SK-N-SH (cell line): ENCODE measurements at regions not wholly inside any gene's neighbourhood (a gene's known extent, or its start where the extent isn't known, plus 50 kb on each side); places are given as distances from the start of the nearest gene placed in this dataset.

Experiments
- CTCF ChIA-PET: fragments of 300-600, 350-600 bp; formaldehyde crosslinking; extraction: SDS; loops from one replicate; lab custom pipeline; 2021; lab: Yijun Ruan, JAX
- POLR2A ChIA-PET: fragments of 350-600 bp; sonication (Branson Sonifier 250); formaldehyde crosslinking; extraction: SDS; loops from one replicate; lab custom pipeline; 2020; ENCODE audit warnings: antibody characterized with exemption, inconsistent platforms; lab: Yijun Ruan, JAX
- DNase-seq: peaks from one replicate; pipeline ENCODE4 v3.0.0; 2012
- H2AFZ ChIP-seq: fragments of 200-600 bp; sonication (generic); 2 replicates; pipeline ENCODE4 v1.8.1; 2016; ENCODE audit warnings: antibody characterized with exemption, mild to moderate bottlenecking, low read depth
- H3F3A ChIP-seq: fragments of 200-600 bp; sonication (generic); replicated peaks from 2 replicates; pipeline ENCODE3; 2016; ENCODE audit warnings: antibody characterized with exemption, mild to moderate bottlenecking; ENCODE audit not compliant: insufficient read depth
- H3K27ac ChIP-seq, 2 experiments: fragments of 200-500 bp in 1 of 2; fragments of 200-600 bp in 1 of 2; sonication (Bioruptor generic) in 1 of 2; sonication (generic), shearing (Covaris generic) in 1 of 2; 2 replicates each; pipeline versions ENCODE4 v1.5.1 to v1.6.1; 2014 to 2016; ENCODE audit warnings: low read depth in 2 of 2, inconsistent platforms in 1 of 2, low read length in 1 of 2, mild to moderate bottlenecking in 1 of 2, mixed read lengths in 1 of 2
- H3K27me3 ChIP-seq: fragments of 200-600 bp; sonication (generic), shearing (Covaris generic); 2 replicates; pipeline ENCODE4 v1.6.1; 2016; ENCODE audit warnings: mixed run types; ENCODE audit not compliant: insufficient read depth
- H3K36me3 ChIP-seq, 2 experiments: fragments of 200-500 bp in 1 of 2; fragments of 200-600 bp in 1 of 2; sonication (Bioruptor generic) in 1 of 2; sonication (generic) in 1 of 2; replicated peaks in 1 of 2; 2 replicates each; pipeline versions ENCODE3 to v1.5.1; 2014 to 2016; ENCODE audit warnings: low read length in 1 of 2, mild to moderate bottlenecking in 1 of 2; ENCODE audit not compliant: insufficient read depth in 2 of 2, control insufficient read depth in 1 of 2
- H3K4me1 ChIP-seq, 2 experiments: fragments of 200-500 bp in 1 of 2; fragments of 200-600 bp in 1 of 2; sonication (Bioruptor generic) in 1 of 2; sonication (generic), shearing (Covaris generic) in 1 of 2; 2 replicates each; pipeline versions ENCODE4 v1.5.1 to v1.6.1; 2014 to 2016; ENCODE audit warnings: low read depth in 1 of 2, low read length in 1 of 2, mixed run types in 1 of 2; ENCODE audit not compliant: insufficient read depth in 2 of 2, control insufficient read depth in 1 of 2
- H3K4me2 ChIP-seq: fragments of 200-600 bp; sonication (generic), shearing (Covaris generic); 2 replicates; pipeline ENCODE4 v1.6.1; 2017; ENCODE audit warnings: mixed run types
- H3K4me3 ChIP-seq, 2 experiments: fragments of 200-500 bp in 1 of 2; fragments of 200-600 bp in 1 of 2; sonication (Bioruptor generic) in 1 of 2; sonication (generic), shearing (Covaris generic) in 1 of 2; 2 replicates each; pipeline versions ENCODE4 v1.5.1 to v1.8.1; 2014 to 2016; ENCODE audit warnings: low read depth in 2 of 2, inconsistent platforms in 1 of 2, low read length in 1 of 2, mild to moderate bottlenecking in 1 of 2, mixed read lengths in 1 of 2, moderate library complexity in 1 of 2
- H3K79me2 ChIP-seq: fragments of 200-600 bp; sonication (generic); 2 replicates; pipeline ENCODE4 v1.8.1; 2017; ENCODE audit warnings: mild to moderate bottlenecking; ENCODE audit not compliant: insufficient read depth
- H3K9ac ChIP-seq: fragments of 200-600 bp; sonication (generic); 2 replicates; pipeline ENCODE4 v1.6.1; 2017; ENCODE audit warnings: mixed run types
- H3K9me2 ChIP-seq: fragments of 200-600 bp; sonication (generic); 2 replicates; pipeline ENCODE4 v1.6.1; 2017; ENCODE audit warnings: mixed run types
- H3K9me3 ChIP-seq: fragments of 200-600 bp; sonication (generic); 2 replicates; pipeline ENCODE4 v1.6.1; 2017; ENCODE audit warnings: mixed run types, mild to moderate bottlenecking, moderate library complexity
- H4K20me1 ChIP-seq: fragments of 200-600 bp; sonication (generic); 2 replicates; pipeline ENCODE4 v1.6.1; 2017; ENCODE audit warnings: mild to moderate bottlenecking, mixed run types; ENCODE audit not compliant: insufficient read depth
- CTCF ChIP-seq: fragments of 200-600 bp; sonication (generic); IDR thresholded peaks from 2 replicates; pipeline ENCODE4 v1.6.1; 2017; ENCODE audit warnings: antibody characterized with exemption, mild to moderate bottlenecking, moderate library complexity
- ELF1 ChIP-seq: IDR thresholded peaks from 2 replicates; pipeline ENCODE4 v1.4.0; 2012
- EP300 ChIP-seq, 2 experiments: IDR thresholded peaks; 2 replicates each; pipeline versions ENCODE4 v1.4.0 to v1.6.1; 2012; ENCODE audit warnings: borderline replicate concordance in 1 of 2, low read depth in 1 of 2, low read length in 1 of 2
- FOXJ3 ChIP-seq: sonication (generic); formaldehyde crosslinking; IDR thresholded peaks from 2 replicates; pipeline ENCODE4 v1.5.1; 2020; ENCODE audit warnings: mild to moderate bottlenecking, missing genetic modification reagents
- GATA2 ChIP-seq: sonication (generic); formaldehyde crosslinking; IDR thresholded peaks from 2 replicates; pipeline ENCODE4 v1.5.0; 2020; ENCODE audit warnings: mild to moderate bottlenecking, missing genetic modification reagents
- MAX ChIP-seq: IDR thresholded peaks from 2 replicates; pipeline ENCODE4 v1.4.0; 2012; ENCODE audit warnings: low read depth
- MXI1 ChIP-seq: IDR thresholded peaks from 2 replicates; pipeline ENCODE4 v1.6.1; 2012; ENCODE audit warnings: mild to moderate bottlenecking, low read depth, low read length, improper control_type of control experiment
- NFIC ChIP-seq: IDR thresholded peaks from 2 replicates; pipeline ENCODE4 v1.4.0; 2012; ENCODE audit warnings: borderline replicate concordance
- NRF1 ChIP-seq: IDR thresholded peaks from 2 replicates; pipeline ENCODE4 v1.6.1; 2012; ENCODE audit warnings: low read depth, mild to moderate bottlenecking, low read length
- POLR2AphosphoS5 ChIP-seq: IDR thresholded peaks from 2 replicates; pipeline ENCODE4 v1.6.1; 2012; ENCODE audit warnings: low read depth, low read length
- RCOR1 ChIP-seq: fragments of 150-350 bp; IDR thresholded peaks from 2 replicates; pipeline ENCODE4 v1.6.1; 2017; ENCODE audit warnings: antibody characterized with exemption, low read length
- RFX5 ChIP-seq: IDR thresholded peaks from 2 replicates; pipeline ENCODE4 v1.6.1; 2012; ENCODE audit warnings: mild to moderate bottlenecking, improper control_type of control experiment, low read length
- SIN3A ChIP-seq: IDR thresholded peaks from 2 replicates; pipeline ENCODE4 v1.6.1; 2012; ENCODE audit warnings: low read depth, mild to moderate bottlenecking, low read length, moderate library complexity, borderline replicate concordance
- SMC3 ChIP-seq: IDR thresholded peaks from 2 replicates; pipeline ENCODE4 v1.6.1; 2012; ENCODE audit warnings: low read depth, low read length, improper control_type of control experiment
- TAF1 ChIP-seq: IDR thresholded peaks from 2 replicates; pipeline ENCODE4 v1.6.1; 2012; ENCODE audit warnings: low read depth, mild to moderate bottlenecking, low read length, moderate library complexity, borderline replicate concordance
- TCF12 ChIP-seq: IDR thresholded peaks from 2 replicates; pipeline ENCODE4 v1.4.0; 2012
- TEAD4 ChIP-seq: IDR thresholded peaks from 2 replicates; pipeline ENCODE4 v1.4.0; 2012; ENCODE audit warnings: mild to moderate bottlenecking, borderline replicate concordance; ENCODE audit not compliant: insufficient read depth
- WGBS: methylation state at CpG from one replicate; pipeline ENCODE4 v1.1.6; 2017; ENCODE audit warnings: low lambda C conversion rate; 5-methylcytosine and 5-hydroxymethylcytosine counted together

GRCh38 chr2:4791488-4791887, 900.7 kb upstream of the SOX11 start:
- no peak for DNase-seq
- Histone ChIP-seq H3K4me1 (no peaks in the 10 kb centered on the region), H3K9ac (no peak overlapping the region), H3F3A (no peaks in the 10 kb centered on the region), H3K9me3 (0 out of 2 replicates have a peak, but pooled peaks cover 3% of the 10 kb centered on the region), H3K27ac (no peak overlapping the region), H2AFZ (no peak overlapping the region), H3K79me2 (no peaks in the 10 kb centered on the region), H3K4me2 (no peak overlapping the region), H3K9me2 (no peaks in the 10 kb centered on the region), H3K27me3 (no peaks in the 10 kb centered on the region), H3K4me3 (no peak overlapping the region), H4K20me1 (no peaks in the 10 kb centered on the region)
- POLR2A ChIA-PET = no interaction called here
- 46% methylated on average over 3 of the region's 3 CpGs for WGBS
- CTCF ChIA-PET = no interaction called here
- TF ChIP-seq CTCF = no peak
- TF ChIP-seq NFIC = no peak
- TF ChIP-seq GATA2 (CRISPR knock-in tag) = no peak
- no peak for TF ChIP-seq RFX5
- TF ChIP-seq NRF1 = no peak
- no peak for TF ChIP-seq RCOR1
- TF ChIP-seq TEAD4 = no peak
- TF ChIP-seq TAF1 = no peak
- no peak for TF ChIP-seq ELF1
- TF ChIP-seq FOXJ3 (CRISPR knock-in tag) = no peak
- no peak for TF ChIP-seq MXI1
- no peak for TF ChIP-seq SIN3A
- no peak for TF ChIP-seq EP300 (IDR thresholded peaks at IDR 0.05; ENCODE audit: borderline replicate concordance in 1 of 2, low read depth in 1 of 2, low read length in 1 of 2)
- TF ChIP-seq TCF12 = no peak
- no peak for TF ChIP-seq SMC3
- no peak for TF ChIP-seq MAX
- TF ChIP-seq, all 33 proteins: peak for 0
- no peaks in the 10 kb centered on the region for H3K36me3 ChIP-seq

GRCh38 chr2:4792126-4792525, 900.1 kb upstream of the SOX11 start:
- no peaks in the 10 kb centered on the region for H3K4me1 ChIP-seq
- no peak overlapping the region for H2AFZ ChIP-seq
- 0 out of 2 replicates have a peak, but pooled peaks cover 3% of the 10 kb centered on the region for H3K9me3 ChIP-seq
- CTCF ChIA-PET = no interaction called here
- no peaks in the 10 kb centered on the region for H3K79me2 ChIP-seq
- no peak overlapping the region for H3K27ac ChIP-seq
- H3K27me3 ChIP-seq = no peaks in the 10 kb centered on the region
- TF ChIP-seq MXI1 (no peak), ELF1 (no peak), FOXJ3 (CRISPR knock-in tag) (no peak), GATA2 (CRISPR knock-in tag) (no peak), POLR2AphosphoS5 (no peak), TAF1 (no peak)
- no peak overlapping the region for H3K4me3 ChIP-seq
- no peaks in the 10 kb centered on the region for H3F3A ChIP-seq
- H3K9ac ChIP-seq = no peak overlapping the region
- POLR2A ChIA-PET = interaction anchor here (0.7 kb wide), 1 partner anchor 31 kb away, joined by 3 read pairs; no protein-coding TSS in a partner anchor
- DNase-seq = no peak
- no peaks in the 10 kb centered on the region for H3K36me3 ChIP-seq
- H3K9me2 ChIP-seq = no peaks in the 10 kb centered on the region
- no peaks in the 10 kb centered on the region for H4K20me1 ChIP-seq
- no peak overlapping the region for H3K4me2 ChIP-seq
